ENCODE measurements at regions not wholly inside any gene's neighbourhood (a gene's known extent, or its start where the extent isn't known, plus 50 kb on each side); places are given as distances from the start of the nearest gene placed in this dataset.

DNA sequence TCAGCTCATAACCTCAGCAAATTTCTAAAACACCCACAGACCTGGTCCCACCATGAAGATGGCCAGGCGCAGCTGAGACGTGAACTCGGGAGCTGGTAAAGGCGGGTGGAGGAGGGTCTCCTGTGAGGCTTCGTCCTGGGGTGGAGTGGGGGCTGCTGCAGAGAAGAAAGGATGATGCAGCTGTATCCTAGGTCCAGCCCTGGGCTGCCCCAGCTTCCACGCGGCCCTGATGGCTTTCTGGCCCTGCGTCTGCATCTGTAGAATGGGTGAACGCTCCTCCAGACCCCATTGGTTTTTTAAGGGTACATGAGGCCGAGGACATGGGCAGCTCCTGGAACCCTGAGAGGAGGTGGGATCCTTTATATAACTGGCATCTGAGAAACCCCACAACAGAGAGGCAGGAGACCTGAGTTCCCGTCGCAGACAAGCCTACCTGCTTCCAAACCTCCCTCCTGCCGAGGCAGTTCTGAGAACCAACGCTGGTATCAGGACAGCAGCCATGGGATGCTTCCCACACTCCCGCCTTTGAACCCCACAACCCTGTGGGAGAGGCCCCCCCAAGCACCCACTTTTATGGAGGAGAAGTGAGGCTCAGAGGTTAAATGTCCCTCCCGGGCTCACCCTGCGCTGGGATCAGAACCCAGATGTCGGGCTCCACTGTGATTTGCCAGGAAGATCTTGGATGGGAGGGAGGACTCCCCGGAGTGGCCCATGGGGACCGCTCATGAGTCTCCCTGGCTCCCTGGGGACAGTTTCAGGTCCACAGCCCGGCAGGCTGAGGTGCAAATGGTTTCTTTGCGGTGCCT is 55.2 kb upstream of the FGF3 start:
- TF ChIP-seq, protein P1, sequence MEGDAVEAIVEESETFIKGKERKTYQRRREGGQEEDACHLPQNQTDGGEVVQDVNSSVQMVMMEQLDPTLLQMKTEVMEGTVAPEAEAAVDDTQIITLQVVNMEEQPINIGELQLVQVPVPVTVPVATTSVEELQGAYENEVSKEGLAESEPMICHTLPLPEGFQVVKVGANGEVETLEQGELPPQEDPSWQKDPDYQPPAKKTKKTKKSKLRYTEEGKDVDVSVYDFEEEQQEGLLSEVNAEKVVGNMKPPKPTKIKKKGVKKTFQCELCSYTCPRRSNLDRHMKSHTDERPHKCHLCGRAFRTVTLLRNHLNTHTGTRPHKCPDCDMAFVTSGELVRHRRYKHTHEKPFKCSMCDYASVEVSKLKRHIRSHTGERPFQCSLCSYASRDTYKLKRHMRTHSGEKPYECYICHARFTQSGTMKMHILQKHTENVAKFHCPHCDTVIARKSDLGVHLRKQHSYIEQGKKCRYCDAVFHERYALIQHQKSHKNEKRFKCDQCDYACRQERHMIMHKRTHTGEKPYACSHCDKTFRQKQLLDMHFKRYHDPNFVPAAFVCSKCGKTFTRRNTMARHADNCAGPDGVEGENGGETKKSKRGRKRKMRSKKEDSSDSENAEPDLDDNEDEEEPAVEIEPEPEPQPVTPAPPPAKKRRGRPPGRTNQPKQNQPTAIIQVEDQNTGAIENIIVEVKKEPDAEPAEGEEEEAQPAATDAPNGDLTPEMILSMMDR (IDR thresholded peaks at IDR 0.05; ENCODE audit: poor library complexity), result no peak
- no peak for TF ChIP-seq EZH2phosphoT487 (IDR thresholded peaks at IDR 0.05; ENCODE audit: low read depth, severe bottlenecking, unreplicated experiment)

All from hepatocyte (in vitro differentiated cells).